ENCODE measurements at regions not wholly inside any gene's neighbourhood (a gene's known extent, or its start where the extent isn't known, plus 50 kb on each side); places are given as distances from the start of the nearest gene placed in this dataset.
"Not testable (repeated sequence)": the region's sequence is repeated elsewhere in the genome, so short reads cannot be mapped to it uniquely, and the experiment has no call there.

DNA sequence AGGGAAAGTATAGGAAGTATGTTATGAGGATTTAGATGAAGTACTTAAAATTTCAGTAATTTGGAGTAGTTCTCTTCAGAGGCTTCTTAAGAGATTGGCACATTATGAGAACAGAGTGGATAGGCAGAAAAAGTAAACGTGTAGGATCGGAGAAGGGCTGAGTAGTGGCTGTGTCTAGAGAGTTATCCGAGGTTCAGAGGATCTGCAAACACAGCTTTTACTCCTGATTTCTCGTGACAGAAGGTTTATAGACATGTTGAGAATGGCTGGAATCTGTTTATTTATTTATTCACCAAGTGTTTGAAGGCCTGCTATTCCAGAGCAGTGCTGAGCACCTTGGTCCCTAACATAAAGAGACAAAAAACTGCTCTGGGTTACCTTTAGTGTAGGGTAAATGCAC lies 51.4 kb upstream of the NIPA1 start:
- H3K9me3 Mint-ChIP-seq, H3K27ac Mint-ChIP-seq, ATAC-seq, H3K4me3 Mint-ChIP-seq, DNase-seq: not testable (repeated sequence)
- peaks cover 30% of the 10 kb centered on the region for H3K27me3 Mint-ChIP-seq
- peaks cover 14% of the 10 kb centered on the region for H3K4me1 Mint-ChIP-seq

- Mint-ChIP-seq H3K27me3 (peaks cover 31% of the 10 kb centered on the region), H3K4me1 (peaks cover 14% of the 10 kb centered on the region), H3K27ac (no peak overlapping the region), H3K9me3 (no peaks in the 10 kb centered on the region), H3K4me3 (no peak overlapping the region)
- DNase-seq (no peak), ATAC-seq (no peak)
These were observed 50.7 kb upstream of the NIPA1 start for GRCh38 chr15:22735781-22736180.

GRCh38 chr15:22736200-22736599 lies 50.2 kb upstream of the NIPA1 start:
- not testable (repeated sequence) for DNase-seq, H3K9me3 Mint-ChIP-seq, H3K4me3 Mint-ChIP-seq, ATAC-seq, H3K27ac Mint-ChIP-seq
- Mint-ChIP-seq H3K4me1 (peaks cover 14% of the 10 kb centered on the region), H3K27me3 (peaks cover 31% of the 10 kb centered on the region)

Data from stimulated activated naive CD8-positive, alpha-beta T cell treated with anti-CD3 and anti-CD28 coated beads, Interleukin-15, amount 100 ng/mL, for 72 hours (primary cell).